ENCODE measurements at regions not wholly inside any gene's neighbourhood (a gene's known extent, or its start where the extent isn't known, plus 50 kb on each side); places are given as distances from the start of the nearest gene placed in this dataset.

GRCh38 chr2:104537116-104537515 is 316.8 kb upstream of the POU3F3 start:
- no peak for DNase-seq (ENCODE audit: low spot score)

GRCh38 chr2:104538077-104538476 is 315.8 kb upstream of the POU3F3 start:
- no peak for DNase-seq (ENCODE audit: low spot score)

- no peak for DNase-seq (ENCODE audit: low spot score)
Observed at GRCh38 chr2:104539649-104540048, 314.3 kb upstream of the POU3F3 start.

DNA sequence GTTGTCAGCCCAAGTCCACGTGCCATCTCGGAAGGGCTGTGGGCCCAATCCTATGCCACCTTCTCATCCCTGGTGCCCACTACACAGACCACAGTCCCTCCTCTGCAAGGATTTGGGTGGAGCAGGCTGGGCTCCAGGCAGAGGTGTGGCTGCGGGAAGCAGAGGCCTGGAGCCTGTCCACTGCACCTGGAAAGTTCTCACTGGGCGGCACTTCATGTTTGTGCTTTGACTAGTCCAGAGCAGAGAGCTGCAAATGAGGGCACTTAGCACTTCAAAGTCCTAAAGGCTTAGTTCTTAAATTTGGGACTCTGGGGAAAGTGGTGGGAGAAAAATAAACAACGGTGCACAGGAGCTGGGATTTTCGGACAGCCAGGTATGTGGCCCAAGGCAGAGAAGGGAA is 308.9 kb upstream of the POU3F3 start:
- no peak for DNase-seq (ENCODE audit: low spot score)

- no peak for DNase-seq (ENCODE audit: low spot score)
Observed at GRCh38 chr2:104546537-104546936, 307.4 kb upstream of the POU3F3 start.

DNA sequence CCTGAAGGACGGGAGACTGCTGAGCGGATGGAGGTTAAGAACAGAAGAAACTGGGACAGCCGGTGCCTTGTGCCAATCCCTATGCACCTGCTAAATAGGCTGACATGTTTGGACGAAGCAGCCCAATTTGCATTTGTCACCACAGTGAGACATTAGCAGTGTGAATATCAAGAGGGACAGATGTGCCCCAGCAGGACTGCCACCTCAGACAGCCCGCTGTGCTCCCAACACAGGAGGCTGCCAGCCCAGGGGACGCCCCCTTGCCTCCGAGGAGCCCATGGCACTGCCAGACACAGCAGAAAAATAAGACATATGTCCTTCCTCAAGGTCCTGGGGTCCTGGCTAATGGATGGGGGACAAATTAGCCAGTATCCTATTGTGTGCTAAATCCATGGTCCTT is 306.7 kb upstream of the POU3F3 start:
- DNase-seq (ENCODE audit: low spot score): no peak

DNA sequence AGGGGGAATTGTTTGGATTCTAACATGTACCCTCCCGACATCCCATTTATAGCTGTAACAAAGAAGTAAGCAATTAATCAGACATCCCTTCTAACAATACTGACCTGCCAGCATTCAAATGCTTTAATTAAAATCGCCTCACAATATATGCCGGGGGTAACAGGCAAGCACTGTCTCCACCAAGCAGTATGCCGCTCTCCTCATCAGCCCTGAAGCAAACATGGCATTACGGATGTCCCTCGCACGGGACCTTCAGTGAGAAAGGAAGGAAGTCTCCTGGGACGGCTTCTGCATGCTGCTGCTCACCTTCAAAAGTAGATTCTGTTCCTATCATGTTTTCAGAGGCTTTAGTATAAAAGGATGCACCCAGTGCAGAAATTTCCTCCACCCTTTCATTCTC is 292.7 kb upstream of the POU3F3 start:
- DNase-seq (ENCODE audit: low spot score): no peak

DNA sequence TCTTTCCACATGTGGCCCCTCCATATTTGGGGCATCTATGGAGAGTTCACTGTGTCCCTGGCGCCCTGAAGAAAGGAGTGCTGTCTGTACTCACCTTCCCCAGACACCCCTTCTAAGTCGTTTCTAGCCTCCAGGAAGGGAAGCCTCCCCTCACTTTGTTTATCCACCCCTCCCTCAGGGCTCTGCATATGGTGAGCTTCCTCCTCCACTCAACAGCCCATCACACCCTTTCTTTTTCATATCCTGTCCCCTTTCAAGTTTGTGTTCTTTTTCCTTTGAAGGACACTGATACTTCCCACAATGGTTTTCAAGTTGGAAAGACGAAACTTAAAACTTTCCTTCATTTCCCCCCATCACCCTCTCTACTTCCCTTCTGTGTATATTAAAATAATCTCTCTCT is 291.4 kb upstream of the POU3F3 start:
- no peak for DNase-seq (ENCODE audit: low spot score)

GRCh38 chr2:104563398-104563996 is 290.4 kb upstream of the POU3F3 start:
- no peak for DNase-seq (ENCODE audit: low spot score)

- DNase-seq (ENCODE audit: low spot score): no peak
Observed at GRCh38 chr2:104568247-104568646, 285.7 kb upstream of the POU3F3 start.

- no peak for DNase-seq (ENCODE audit: low spot score)
Observed at GRCh38 chr2:104570259-104570658, 283.7 kb upstream of the POU3F3 start.

DNA sequence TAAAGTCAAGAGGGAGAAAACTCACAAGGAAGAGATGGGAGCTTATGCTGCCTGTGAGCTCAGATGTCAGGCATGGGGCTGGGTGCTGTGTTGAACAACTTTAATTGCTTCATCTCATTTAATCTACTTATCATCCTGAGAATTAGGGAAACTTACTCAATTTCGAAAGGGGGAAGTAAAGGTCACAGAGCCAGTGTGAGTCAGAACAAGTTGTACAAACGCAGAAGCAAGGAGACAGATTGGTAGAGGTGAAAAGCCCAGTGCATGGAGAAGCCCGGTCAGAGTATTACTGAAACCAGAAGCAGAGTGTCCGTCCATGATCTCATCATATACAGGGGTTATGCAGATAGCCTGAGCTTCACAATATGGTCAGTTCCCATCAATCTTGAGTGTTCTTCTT is 281.1 kb upstream of the POU3F3 start:
- DNase-seq (ENCODE audit: low spot score): no peak

GRCh38 chr2:104574367-104574766 is 279.5 kb upstream of the POU3F3 start:
- no peak for DNase-seq (ENCODE audit: low spot score)

DNA sequence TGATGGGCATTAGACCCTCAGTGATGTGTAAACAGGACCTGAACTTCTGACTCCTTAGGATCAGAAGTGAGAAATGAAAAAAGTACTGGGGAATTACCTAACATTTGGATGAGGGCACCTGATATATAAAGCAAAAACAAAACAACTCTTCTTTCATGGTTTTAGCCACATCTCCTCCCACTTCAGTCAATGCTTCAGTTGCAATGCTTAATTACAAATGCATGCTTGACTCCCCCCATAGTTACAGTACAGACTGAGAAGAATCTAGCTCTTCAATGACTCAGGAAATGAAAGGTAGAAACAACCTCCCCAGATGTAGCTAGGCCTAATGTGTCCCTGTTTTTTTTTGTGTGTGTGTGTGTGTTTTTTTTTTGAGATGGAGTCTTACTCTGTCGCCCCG is 276.8 kb upstream of the POU3F3 start:
- no peak for DNase-seq (ENCODE audit: low spot score)

DNA sequence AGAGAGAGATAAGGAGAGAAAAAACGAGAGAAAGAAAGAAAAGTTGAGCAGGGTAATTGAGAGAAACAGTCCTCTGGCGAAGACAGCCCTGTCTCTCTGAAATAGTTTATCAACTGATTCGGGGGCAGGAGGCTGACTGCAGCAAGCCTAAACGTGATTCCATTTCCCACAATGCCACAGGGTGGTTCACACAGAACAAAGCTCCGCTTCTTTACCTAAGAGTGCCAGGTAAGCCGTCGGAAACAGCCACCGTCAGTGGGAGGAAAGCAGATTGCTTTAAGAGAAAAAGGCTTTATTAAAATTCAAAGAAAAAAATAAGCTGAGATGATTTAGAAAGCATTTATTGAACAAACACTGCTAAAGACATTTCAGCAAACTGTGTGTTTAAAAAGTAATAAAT is 271.4 kb upstream of the POU3F3 start:
- no peak for DNase-seq (ENCODE audit: low spot score)

- no peak for DNase-seq (ENCODE audit: low spot score)
Observed at GRCh38 chr2:104583811-104584210, 270.1 kb upstream of the POU3F3 start.

DNA sequence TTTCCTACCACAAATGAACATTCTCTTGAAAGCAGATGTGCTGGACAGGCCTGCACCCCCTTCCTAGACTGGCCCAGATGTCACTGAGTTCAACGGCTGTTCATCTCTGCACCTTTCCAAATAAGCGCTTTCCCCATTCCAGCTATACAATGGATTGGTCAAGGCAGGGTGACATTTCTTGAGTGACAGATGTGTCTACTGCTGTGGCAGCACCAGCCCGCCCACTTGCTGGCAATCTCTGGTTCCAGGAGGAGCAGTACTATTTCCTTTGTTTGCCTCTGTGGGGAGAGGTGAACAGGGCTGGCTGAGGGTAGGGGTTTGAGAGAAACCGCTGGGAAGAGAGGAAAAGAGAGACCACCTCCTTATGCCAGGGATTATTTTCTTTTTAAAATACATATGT is 269.5 kb upstream of the POU3F3 start:
- DNase-seq (ENCODE audit: low spot score): no peak

DNA sequence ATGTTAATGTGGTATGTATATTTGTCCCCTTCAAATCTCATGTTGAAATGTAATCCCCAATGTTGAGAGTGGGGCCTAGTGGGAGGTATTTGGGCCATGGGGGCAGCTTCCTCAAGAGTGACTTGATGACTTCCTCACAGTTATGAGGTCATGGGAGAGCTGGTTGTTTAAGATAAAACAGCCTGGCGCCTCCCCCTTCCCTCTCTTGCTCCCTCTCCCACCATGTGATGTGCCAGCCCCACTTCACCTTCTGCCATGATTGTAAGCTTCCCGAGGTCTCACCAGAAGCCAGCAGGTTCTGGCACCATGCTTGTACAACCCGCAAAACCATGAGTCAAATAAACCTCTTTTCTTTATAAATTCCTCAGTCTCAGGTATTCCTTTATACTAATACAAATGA is 258.3 kb upstream of the POU3F3 start:
- DNase-seq (ENCODE audit: low spot score): no peak

- DNase-seq (ENCODE audit: low spot score): no peak
Observed at GRCh38 chr2:104597942-104598341, 256.0 kb upstream of the POU3F3 start.

DNA sequence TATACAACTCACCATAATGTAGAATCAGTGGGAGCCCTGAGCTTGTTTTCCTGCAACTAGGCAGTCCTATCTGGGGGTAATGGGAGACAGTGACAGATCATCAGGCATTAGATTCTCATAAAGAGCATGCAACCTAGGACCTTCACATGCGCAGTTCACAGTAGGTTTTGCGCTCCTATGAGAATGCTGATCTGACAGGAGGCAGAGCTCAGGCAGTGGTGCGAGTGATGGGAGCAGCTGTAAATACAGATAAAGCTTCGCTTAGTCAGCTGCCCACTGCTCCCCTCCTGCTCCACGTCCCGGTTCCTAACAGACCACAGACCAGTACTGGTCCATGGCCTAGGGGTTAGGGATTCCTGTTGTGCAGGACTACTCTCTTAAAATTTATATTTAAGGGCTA is 255.3 kb upstream of the POU3F3 start:
- no peak for DNase-seq (ENCODE audit: low spot score)

DNA sequence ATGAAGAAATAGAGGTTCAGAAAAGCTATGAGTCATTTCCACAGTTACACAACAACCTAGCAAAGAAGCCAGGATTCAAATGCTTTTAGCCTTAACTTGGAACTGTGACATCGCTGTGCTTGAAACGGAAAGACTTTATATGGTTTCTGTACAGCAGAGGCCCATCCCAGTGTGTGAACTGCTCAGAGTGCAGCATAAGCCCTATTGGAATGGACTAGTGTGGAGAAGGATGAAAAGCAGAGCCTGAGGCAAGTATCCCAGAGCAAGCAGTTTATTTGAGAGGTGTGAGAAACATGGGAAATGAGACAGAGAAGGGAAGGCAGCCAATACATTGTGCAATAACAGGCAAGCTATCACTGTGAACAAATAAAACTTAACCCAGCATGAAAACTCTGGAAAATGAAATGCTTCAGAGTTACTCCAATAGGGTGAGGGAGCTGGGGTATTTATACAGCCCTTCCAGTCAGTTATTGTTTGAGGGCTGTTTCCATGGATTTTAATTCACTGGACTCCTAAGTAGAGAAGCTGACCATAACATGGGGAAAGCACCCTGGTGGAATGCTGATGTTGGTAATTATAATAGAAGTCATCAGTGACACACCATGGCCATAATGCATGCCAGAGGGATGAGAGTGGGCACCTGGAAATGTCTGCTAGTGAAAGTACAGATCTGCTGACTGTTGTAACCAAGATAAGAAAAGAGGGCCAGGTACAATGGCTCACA is 254.0 kb upstream of the POU3F3 start:
- DNase-seq (ENCODE audit: low spot score): no peak

DNA sequence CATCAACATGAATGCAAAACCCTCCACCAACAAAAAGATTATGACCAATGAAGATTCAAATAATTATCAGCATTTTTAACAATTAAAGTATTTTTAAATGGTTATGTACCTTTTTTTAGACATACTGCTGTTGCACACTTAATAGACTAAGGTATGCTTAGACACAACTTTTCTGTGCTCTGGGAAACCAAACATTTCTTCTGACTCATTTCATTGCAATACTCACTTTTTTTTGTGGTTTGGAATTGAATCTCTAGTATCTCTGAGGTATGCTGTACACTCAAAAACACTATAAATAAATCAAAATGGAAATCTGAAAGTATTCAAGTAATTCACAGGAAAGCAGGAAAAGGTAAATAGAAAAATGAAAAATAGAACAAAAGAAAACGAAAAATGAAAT is 247.9 kb upstream of the POU3F3 start:
- DNase-seq (ENCODE audit: low spot score): no peak

DNA sequence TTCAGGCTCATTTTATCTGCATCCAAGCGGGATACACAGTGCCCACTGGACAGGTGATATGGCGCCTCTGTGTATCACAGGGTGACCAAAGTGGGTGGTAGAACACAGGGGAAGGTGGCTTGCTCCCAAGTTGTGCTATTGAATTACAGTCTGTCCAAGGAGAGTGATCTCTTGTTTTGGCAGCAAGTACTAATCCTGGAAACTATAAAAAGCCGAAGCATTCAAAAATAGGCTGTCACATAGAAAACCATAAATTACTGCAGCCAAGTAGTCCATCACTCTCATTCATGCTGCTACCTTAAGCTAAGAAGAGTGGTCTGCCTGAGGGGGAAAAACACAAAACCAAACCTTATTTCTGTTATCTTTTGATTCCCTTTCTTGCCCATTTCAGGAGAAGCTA is 237.1 kb upstream of the POU3F3 start:
- DNase-seq (ENCODE audit: low spot score): no peak

DNA sequence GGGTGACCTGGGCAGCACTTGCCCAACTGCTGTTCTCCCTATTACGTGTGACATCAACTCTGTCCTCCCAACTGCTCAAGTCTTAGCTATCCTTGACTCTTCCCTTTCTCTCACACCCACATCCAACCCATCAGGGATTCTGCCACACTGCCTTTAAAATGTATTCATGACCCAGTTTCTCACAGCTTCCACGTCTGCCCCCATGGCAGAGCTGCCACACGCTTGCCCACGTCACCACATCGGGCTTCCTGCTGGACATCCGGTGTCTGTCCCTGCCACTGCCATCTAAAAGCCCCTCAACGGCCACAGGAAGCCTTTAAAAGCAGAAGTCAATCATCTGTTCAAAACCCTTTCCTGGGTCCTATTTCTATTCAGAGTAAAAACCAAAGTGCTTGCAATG is 233.1 kb upstream of the POU3F3 start:
- DNase-seq (ENCODE audit: low spot score): no peak
